GM21390 (cell line): ENCODE measurements at regions not wholly inside any gene's neighbourhood (a gene's known extent, or its start where the extent isn't known, plus 50 kb on each side); places are given as distances from the start of the nearest gene placed in this dataset.

ENCODE experiments used
- ATAC-seq: cut with Tn5 transposase; IDR thresholded peaks from one replicate; pipeline ENCODE4 v1.9.1; 2021; ENCODE audit not compliant: unreplicated experiment

- no peak for ATAC-seq
These were observed 91.4 kb upstream of the HSF2 start for GRCh38 chr6:122308074-122308473.

GRCh38 chr6:122315842-122316241, 83.6 kb upstream of the HSF2 start:
- no peak for ATAC-seq

GRCh38 chr6:122322824-122323223, 76.6 kb upstream of the HSF2 start:
- peak; percentile 51 for ATAC-seq

- ATAC-seq = peak; percentile 28
These were observed 76.1 kb upstream of the HSF2 start for GRCh38 chr6:122323361-122323760.

- no peak for ATAC-seq
These were observed 69.1 kb upstream of the HSF2 start for GRCh38 chr6:122330315-122330714.

GRCh38 chr6:122337645-122338044, 61.8 kb upstream of the HSF2 start:
- no peak for ATAC-seq

GRCh38 chr6:122339661-122340060, 59.8 kb upstream of the HSF2 start:
- ATAC-seq = no peak

- no peak for ATAC-seq
These were observed 52.2 kb upstream of the HSF2 start for GRCh38 chr6:122347280-122347679.

- ATAC-seq = no peak
These were observed 51.7 kb upstream of the HSF2 start for GRCh38 chr6:122347751-122348150.
